ENCODE measurements at regions not wholly inside any gene's neighbourhood (a gene's known extent, or its start where the extent isn't known, plus 50 kb on each side); places are given as distances from the start of the nearest gene placed in this dataset.

DNA sequence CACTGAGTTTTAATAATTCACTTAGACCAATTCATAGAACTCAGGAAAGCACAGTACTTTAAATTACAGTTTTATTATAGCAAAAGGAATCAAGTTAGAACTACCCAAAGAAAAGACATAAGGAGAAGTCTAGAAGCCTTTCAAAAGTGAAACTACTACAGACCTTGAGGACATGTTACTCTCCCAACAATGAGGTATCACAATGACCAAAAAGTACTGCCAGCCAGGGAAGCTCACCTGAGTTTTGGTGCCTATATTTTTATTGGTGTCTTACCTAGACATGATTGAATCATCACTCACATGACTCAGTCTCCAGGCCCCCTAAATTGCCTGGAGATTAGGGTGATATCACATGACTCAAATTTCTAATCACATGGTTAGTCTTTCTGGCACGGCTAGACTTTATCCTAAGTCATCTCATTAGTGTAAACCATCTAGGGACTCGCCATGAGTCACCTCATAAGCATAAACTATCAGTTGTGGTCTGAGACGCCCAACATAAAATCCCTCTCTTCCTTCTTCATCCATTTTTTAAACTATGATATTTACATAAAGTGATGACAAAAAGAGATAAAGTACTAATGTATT, 372.3 kb downstream of the TMA16 start:
- no peak for TF ChIP-seq POLR2A (IDR thresholded peaks at IDR 0.05; ENCODE audit: control extremely low read depth in 1 of 2, low read depth in 2 of 2, low read length in 2 of 2)
- TF ChIP-seq MAFK (IDR thresholded peaks at IDR 0.05; ENCODE audit: low read depth, low read length) = no peak
- no peak for TF ChIP-seq SP2 (IDR thresholded peaks at IDR 0.05; ENCODE audit: low read length)
- TF ChIP-seq, protein P1, sequence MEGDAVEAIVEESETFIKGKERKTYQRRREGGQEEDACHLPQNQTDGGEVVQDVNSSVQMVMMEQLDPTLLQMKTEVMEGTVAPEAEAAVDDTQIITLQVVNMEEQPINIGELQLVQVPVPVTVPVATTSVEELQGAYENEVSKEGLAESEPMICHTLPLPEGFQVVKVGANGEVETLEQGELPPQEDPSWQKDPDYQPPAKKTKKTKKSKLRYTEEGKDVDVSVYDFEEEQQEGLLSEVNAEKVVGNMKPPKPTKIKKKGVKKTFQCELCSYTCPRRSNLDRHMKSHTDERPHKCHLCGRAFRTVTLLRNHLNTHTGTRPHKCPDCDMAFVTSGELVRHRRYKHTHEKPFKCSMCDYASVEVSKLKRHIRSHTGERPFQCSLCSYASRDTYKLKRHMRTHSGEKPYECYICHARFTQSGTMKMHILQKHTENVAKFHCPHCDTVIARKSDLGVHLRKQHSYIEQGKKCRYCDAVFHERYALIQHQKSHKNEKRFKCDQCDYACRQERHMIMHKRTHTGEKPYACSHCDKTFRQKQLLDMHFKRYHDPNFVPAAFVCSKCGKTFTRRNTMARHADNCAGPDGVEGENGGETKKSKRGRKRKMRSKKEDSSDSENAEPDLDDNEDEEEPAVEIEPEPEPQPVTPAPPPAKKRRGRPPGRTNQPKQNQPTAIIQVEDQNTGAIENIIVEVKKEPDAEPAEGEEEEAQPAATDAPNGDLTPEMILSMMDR (IDR thresholded peaks at IDR 0.05; ENCODE audit: control extremely low read depth in 1 of 3, insufficient read depth in 1 of 3, low read depth in 1 of 3, low read length in 3 of 3) = no peak
- no peak for TF ChIP-seq TAF1 (IDR thresholded peaks at IDR 0.05; ENCODE audit: low read depth, low read length)
- TF ChIP-seq CEBPB (IDR thresholded peaks at IDR 0.05; ENCODE audit: low read depth, low read length) = no peak
- no peak for TF ChIP-seq EZH2 (IDR thresholded peaks at IDR 0.05; ENCODE audit: low read depth, low read length, severe bottlenecking)
- TF ChIP-seq POLR2AphosphoS5 (IDR thresholded peaks at IDR 0.05; ENCODE audit: low read depth, low read length) = no peak
- no peak for TF ChIP-seq CHD1 (IDR thresholded peaks at IDR 0.05; ENCODE audit: low read depth, low read length)
- no peak for TF ChIP-seq CREB1 (IDR thresholded peaks at IDR 0.05)
- no peak for TF ChIP-seq JUND (IDR thresholded peaks at IDR 0.05; ENCODE audit: low read length)
- no peak for TF ChIP-seq SIN3A (conservative IDR thresholded peaks at IDR 0.05 in 1 of 2, IDR thresholded peaks at IDR 0.05 in 1 of 2; ENCODE audit: low read depth in 1 of 2, low read length in 2 of 2)
- TF ChIP-seq TBP (IDR thresholded peaks at IDR 0.05; ENCODE audit: low read depth, low read length) = no peak

All from H1 (cell line).